NB4 (cell line): ENCODE measurements at regions not wholly inside any gene's neighbourhood (a gene's known extent, or its start where the extent isn't known, plus 50 kb on each side); places are given as distances from the start of the nearest gene placed in this dataset.
A peak's percentile ranks its signal among the peaks of the same experiment; 100 is the strongest.

Source experiments
- DNase-seq: peaks from one replicate; pipeline ENCODE4 v3.0.0; 2010; ENCODE audit warnings: low read depth
- H3K4me3 ChIP-seq: one replicate; pipeline ENCODE4 v1.5.1; 2011; ENCODE audit warnings: mild to moderate bottlenecking, low read depth, low read length, moderate library complexity
- MYC ChIP-seq: IDR thresholded peaks from 2 replicates; pipeline ENCODE4 v1.6.1; 2011; ENCODE audit warnings: low read depth, low read length
- POLR2A ChIP-seq: IDR thresholded peaks from 2 replicates; pipeline ENCODE4 v1.6.1; 2011; ENCODE audit warnings: mild to moderate bottlenecking; ENCODE audit not compliant: insufficient read length; ENCODE audit errors: extremely low read depth
- TF ChIP-seq, protein P1 (sequence below): IDR thresholded peaks from 2 replicates; pipeline ENCODE4 v1.6.1; 2011; ENCODE audit warnings: low read depth, low read length
- TF ChIP-seq, protein P2 (sequence below): IDR thresholded peaks from one replicate; pipeline ENCODE4 v1.5.1; 2012; ENCODE audit warnings: low read depth, low read length

DNA sequence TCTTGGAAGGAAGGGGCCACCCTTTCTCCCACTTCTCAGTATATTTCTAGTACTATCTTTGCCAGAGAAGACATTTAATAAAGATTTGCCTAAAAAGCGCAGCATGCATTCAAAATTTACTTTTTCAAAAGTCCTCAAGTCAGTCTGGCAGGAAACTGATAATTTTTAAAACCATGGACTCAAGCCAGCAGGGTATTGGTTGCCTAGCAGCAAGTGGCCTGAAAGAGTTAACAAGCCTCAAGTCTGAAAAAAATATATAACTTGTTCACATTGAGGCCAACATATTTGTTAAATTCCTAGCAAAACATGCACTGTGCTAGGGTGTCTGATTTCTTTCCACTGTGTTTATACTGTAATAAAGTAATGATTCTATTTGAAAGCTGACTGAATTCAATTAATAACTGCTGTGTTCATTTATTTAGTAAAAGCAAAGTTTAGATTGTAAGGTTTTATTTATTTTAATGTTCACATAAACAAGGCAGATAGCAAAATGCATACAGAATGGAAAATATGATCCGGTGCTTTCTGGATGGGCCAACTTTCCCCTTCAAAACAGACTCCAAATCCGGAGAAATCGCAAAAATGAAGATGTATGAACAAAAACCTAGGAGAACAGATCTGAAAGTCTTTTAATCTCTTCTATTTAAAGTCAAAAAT lies 218.5 kb upstream of the FGF13 start:
- no peak overlapping the region for H3K4me3 ChIP-seq
- TF ChIP-seq, protein P1, sequence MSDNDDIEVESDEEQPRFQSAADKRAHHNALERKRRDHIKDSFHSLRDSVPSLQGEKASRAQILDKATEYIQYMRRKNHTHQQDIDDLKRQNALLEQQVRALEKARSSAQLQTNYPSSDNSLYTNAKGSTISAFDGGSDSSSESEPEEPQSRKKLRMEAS, result no peak
- TF ChIP-seq MYC (no peak), POLR2A (no peak)
- TF ChIP-seq, protein P2, sequence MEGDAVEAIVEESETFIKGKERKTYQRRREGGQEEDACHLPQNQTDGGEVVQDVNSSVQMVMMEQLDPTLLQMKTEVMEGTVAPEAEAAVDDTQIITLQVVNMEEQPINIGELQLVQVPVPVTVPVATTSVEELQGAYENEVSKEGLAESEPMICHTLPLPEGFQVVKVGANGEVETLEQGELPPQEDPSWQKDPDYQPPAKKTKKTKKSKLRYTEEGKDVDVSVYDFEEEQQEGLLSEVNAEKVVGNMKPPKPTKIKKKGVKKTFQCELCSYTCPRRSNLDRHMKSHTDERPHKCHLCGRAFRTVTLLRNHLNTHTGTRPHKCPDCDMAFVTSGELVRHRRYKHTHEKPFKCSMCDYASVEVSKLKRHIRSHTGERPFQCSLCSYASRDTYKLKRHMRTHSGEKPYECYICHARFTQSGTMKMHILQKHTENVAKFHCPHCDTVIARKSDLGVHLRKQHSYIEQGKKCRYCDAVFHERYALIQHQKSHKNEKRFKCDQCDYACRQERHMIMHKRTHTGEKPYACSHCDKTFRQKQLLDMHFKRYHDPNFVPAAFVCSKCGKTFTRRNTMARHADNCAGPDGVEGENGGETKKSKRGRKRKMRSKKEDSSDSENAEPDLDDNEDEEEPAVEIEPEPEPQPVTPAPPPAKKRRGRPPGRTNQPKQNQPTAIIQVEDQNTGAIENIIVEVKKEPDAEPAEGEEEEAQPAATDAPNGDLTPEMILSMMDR, result no peak
- no peak for DNase-seq

DNA sequence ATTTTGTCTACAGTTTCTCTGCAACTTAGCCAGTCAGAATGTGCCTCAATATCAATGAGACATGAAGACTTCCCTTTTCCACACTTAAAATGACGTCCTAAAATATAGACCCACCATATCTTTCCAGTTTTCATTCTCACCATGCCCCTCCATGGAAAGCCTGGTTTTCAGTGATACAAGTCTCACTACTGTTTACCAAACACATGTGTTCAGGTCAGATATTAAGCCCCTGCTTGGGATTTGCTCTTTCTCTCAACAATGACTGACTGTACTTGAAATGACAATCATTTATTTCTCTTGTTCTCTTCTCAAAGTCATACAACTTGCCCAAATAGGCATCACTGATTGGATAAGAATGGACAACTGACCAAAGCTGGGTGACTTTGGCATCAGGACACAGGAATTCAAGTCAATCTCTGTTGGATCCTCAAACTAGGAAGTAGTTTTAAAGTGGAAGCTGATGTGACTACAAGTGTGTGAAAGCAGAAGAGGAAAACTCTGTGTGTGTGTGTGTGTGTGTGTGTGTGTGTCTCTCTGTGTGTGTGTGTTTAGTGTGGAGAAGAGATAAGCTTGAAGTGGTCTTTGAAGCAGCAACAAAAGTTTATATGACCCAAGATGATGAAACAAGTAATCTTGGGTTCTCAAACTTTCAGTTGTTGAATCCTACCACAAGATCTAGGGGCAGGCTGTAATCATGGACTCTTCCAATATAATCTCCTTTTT lies 217.4 kb upstream of the FGF13 start:
- no peak overlapping the region for H3K4me3 ChIP-seq
- DNase-seq, result no peak
- TF ChIP-seq POLR2A (no peak), MYC (no peak)
- TF ChIP-seq, protein P2, result no peak
- TF ChIP-seq, protein P1, result no peak

DNA sequence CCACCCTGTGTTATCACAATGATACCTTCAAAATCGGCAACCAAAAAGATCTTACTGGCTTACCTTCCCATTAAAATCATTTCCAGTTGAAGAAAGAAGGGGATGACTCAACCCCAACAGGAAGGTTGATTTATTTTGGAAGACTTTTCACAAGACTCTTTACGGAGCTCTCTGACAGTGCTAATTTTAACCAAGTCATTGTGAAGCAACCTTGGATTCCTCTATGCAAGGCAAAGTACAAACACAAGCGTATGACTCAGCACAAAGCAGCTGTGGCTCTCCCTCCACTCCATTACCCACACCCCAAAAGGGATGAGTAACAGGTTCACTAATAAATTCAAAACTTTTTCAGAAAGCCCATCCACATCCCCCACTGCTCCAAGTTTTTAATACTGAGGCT lies 213.8 kb upstream of the FGF13 start:
- TF ChIP-seq POLR2A (no peak), MYC (no peak)
- TF ChIP-seq, protein P2, result no peak
- TF ChIP-seq, protein P1, result no peak
- H3K4me3 ChIP-seq, result no peak overlapping the region
- DNase-seq, result peak; percentile 24

DNA sequence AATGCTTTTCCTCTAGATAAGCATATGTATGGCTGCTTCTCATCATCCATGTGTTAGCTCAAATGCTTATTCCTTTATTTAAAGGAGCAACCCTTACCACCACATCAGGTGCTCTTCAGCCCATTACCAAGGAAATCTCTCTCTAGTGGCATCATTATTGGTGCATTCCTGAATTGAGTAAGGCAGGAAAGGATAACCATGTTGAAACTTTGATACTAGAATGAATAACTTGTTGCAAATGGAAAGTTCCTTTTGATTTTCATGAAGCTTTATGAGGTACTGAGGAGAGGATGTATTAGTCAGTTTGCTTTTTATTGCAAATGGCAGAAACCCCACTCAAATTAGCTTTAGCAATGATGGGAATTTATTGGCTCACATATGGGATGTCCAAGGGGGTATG lies 212.3 kb upstream of the FGF13 start:
- no peak overlapping the region for H3K4me3 ChIP-seq
- TF ChIP-seq POLR2A (no peak), MYC (no peak)
- TF ChIP-seq, protein P2, result no peak
- TF ChIP-seq, protein P1, result no peak
- no peak for DNase-seq

DNA sequence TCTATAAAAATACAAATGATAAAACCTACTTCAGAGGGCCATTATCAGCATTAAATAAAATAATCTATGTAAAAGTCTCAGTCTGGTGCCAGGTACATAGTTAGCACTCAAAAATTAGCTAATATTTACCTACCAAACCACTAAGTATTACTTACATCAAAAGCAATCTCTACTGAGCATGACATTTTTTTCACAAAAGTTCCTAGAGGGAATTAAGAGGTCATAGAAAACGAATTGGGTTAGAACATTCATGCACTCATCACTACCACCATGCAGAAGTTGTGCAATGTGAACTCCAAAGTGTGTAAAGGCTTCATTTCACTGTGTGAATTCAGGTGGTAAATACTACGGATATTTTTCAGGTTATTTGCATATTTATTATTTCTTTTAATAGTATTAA lies 209.5 kb upstream of the FGF13 start:
- H3K4me3 ChIP-seq, result no peak overlapping the region
- TF ChIP-seq MYC, result no peak
- no peak for TF ChIP-seq POLR2A
- TF ChIP-seq, protein P1, result no peak
- TF ChIP-seq, protein P2, result no peak
- DNase-seq, result no peak
